NCI-H1092 treated with DMSO at 0.1 percent for 48 hours (cell line): ENCODE measurements at regions not wholly inside any gene's neighbourhood (a gene's known extent, or its start where the extent isn't known, plus 50 kb on each side); places are given as distances from the start of the nearest gene placed in this dataset.
"Not testable (repeated sequence)": the region's sequence is repeated elsewhere in the genome, so short reads cannot be mapped to it uniquely, and the experiment has no call there.

Source experiments
- DNase-seq: peaks from one replicate; lab custom pipeline; 2025; lab: John Stamatoyannopoulos, UW

- no peak for DNase-seq
Observed at GRCh38 chr4:187910741-187911140, 84.8 kb upstream of the ZFP42 start.

GRCh38 chr4:187915406-187915805 is 80.2 kb upstream of the ZFP42 start:
- not testable (repeated sequence) for DNase-seq

GRCh38 chr4:187919966-187920365 is 75.6 kb upstream of the ZFP42 start:
- DNase-seq = no peak

- no peak for DNase-seq
Observed at GRCh38 chr4:187921946-187922623, 73.5 kb upstream of the ZFP42 start.

GRCh38 chr4:187929024-187929423 is 66.5 kb upstream of the ZFP42 start:
- no peak for DNase-seq

GRCh38 chr4:187934766-187935165 is 60.8 kb upstream of the ZFP42 start:
- no peak for DNase-seq

GRCh38 chr4:187937557-187937956 is 58.0 kb upstream of the ZFP42 start:
- DNase-seq = no peak

DNA sequence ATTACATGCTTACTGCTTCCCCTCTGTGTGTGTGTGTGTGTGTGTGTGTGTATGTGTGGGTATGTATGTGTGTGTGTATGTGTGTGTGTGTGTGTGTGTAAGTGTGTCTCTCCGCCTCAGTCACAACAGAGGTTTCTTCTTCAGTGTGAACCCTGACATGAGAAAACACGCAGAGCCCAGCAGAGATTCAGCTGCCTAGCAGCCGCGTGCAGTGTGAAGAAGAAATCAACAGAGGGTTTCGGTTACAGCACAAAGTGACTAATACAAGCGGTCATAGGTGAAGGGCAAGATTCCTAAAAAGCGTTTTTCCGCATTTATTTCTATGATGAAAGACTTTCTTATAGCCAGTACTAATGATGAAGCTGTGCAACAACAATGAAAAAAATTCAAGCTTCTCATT is 55.3 kb upstream of the ZFP42 start:
- DNase-seq = no peak

GRCh38 chr4:187942968-187943367 is 52.6 kb upstream of the ZFP42 start:
- DNase-seq = no peak

- no peak for DNase-seq
Observed at GRCh38 chr4:187944179-187944578, 51.4 kb upstream of the ZFP42 start.
